ENCODE measurements at regions not wholly inside any gene's neighbourhood (a gene's known extent, or its start where the extent isn't known, plus 50 kb on each side); places are given as distances from the start of the nearest gene placed in this dataset.

DNA sequence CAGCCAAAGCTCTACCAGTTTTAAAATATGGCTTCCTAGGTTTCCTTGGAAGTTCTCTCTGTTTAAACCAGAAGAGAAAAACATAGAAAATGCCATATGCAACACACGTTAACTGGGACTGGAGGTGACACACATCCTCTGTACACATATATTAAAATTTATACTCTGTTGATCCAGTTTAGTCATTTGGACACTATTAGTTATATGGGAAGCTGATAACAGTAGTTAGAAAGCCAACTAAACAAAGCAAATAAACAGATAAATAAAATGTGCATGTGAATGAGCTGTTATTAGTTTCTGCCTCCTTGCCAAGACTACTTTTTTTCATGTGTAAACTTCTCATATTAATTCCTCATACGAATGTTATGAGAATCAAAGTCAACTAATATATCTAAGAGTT lies 1249.2 kb upstream of the CDH6 start:
- TF ChIP-seq, protein P1, sequence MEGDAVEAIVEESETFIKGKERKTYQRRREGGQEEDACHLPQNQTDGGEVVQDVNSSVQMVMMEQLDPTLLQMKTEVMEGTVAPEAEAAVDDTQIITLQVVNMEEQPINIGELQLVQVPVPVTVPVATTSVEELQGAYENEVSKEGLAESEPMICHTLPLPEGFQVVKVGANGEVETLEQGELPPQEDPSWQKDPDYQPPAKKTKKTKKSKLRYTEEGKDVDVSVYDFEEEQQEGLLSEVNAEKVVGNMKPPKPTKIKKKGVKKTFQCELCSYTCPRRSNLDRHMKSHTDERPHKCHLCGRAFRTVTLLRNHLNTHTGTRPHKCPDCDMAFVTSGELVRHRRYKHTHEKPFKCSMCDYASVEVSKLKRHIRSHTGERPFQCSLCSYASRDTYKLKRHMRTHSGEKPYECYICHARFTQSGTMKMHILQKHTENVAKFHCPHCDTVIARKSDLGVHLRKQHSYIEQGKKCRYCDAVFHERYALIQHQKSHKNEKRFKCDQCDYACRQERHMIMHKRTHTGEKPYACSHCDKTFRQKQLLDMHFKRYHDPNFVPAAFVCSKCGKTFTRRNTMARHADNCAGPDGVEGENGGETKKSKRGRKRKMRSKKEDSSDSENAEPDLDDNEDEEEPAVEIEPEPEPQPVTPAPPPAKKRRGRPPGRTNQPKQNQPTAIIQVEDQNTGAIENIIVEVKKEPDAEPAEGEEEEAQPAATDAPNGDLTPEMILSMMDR (conservative IDR thresholded peaks at IDR 0.05) = no peak
- H4K8ac ChIP-seq (replicated peaks; ENCODE audit: insufficient read length, low read depth, low read length) = no peak overlapping the region
- DNase-seq = no peak
- no peak overlapping the region for H4K91ac ChIP-seq (ENCODE audit: insufficient read length, low read depth, low read length)
- no peak overlapping the region for H3K23ac ChIP-seq (ENCODE audit: insufficient read length, low read depth, low read length)
- no peak overlapping the region for H3K56ac ChIP-seq (ENCODE audit: insufficient read length, low read depth, low read length)
- no peak overlapping the region for H2BK20ac ChIP-seq (ENCODE audit: low read depth, low read length, poor library complexity, severe bottlenecking)
- H4K5ac ChIP-seq (ENCODE audit: insufficient read length, low read depth, low read length) = no peak overlapping the region
- H2BK12ac ChIP-seq (ENCODE audit: insufficient read length, low read depth, low read length) = no peak overlapping the region
- H3K36me3 Mint-ChIP-seq (ENCODE audit: insufficient read depth in 1 of 3, low read depth in 3 of 3) = no peaks in the 10 kb centered on the region
- H3K4me3 Mint-ChIP-seq = no peak overlapping the region
- no peak overlapping the region for H3K27ac Mint-ChIP-seq
- H3K14ac ChIP-seq (ENCODE audit: insufficient read depth, low read length) = no peak overlapping the region
- WGBS (ENCODE audit: extremely low coverage, insufficient read length, low lambda C conversion rate) = no CpG with 5 or more reads among the region's 2 CpGs
- no peak overlapping the region for H3K18ac ChIP-seq (ENCODE audit: insufficient read length, low read depth, low read length)
- H3K79me1 ChIP-seq (ENCODE audit: insufficient read depth, low read depth, low read length, poor library complexity, severe bottlenecking) = no peaks in the 10 kb centered on the region
- H3K9me3 ChIP-seq (ENCODE audit: control insufficient read depth, low read depth, low read length) = no peaks in the 10 kb centered on the region
- no peak overlapping the region for H3K27ac ChIP-seq (ENCODE audit: insufficient read length, low read depth, low read length)
- no peak overlapping the region for H2AFZ ChIP-seq (ENCODE audit: low read length)
- no peak overlapping the region for H2BK15ac ChIP-seq (ENCODE audit: low read depth, low read length)
- no peaks in the 10 kb centered on the region for H3K79me2 ChIP-seq (ENCODE audit: insufficient read depth, low read length)
- H2BK5ac ChIP-seq (ENCODE audit: insufficient read length, low read length) = no peak overlapping the region
- no peak overlapping the region for H3K4ac ChIP-seq (ENCODE audit: low read depth, low read length)
- H3K23me2 ChIP-seq (ENCODE audit: insufficient read length, low read depth, low read length, poor library complexity, severe bottlenecking) = no peaks in the 10 kb centered on the region
- H2AK5ac ChIP-seq (ENCODE audit: insufficient read length, low read length) = no peak overlapping the region
- no peak overlapping the region for H3K4me2 ChIP-seq (ENCODE audit: insufficient read depth, insufficient read length, low read length)
- H3K27me3 Mint-ChIP-seq (ENCODE audit: low read depth) = no peaks in the 10 kb centered on the region
- H2BK120ac ChIP-seq (ENCODE audit: low read depth, low read length, poor library complexity, severe bottlenecking) = no peak overlapping the region
- no peaks in the 10 kb centered on the region; the same call in 1 of the 2 replicates for H3K4me1 ChIP-seq (ENCODE audit: insufficient read depth, low read length)
- no peaks in the 10 kb centered on the region for H4K20me1 ChIP-seq (ENCODE audit: control insufficient read depth, insufficient read depth, insufficient read length)
- H3K9ac ChIP-seq (ENCODE audit: extremely low read depth, insufficient read length, low read length) = no peak overlapping the region
- H3K27me3 ChIP-seq (ENCODE audit: insufficient read depth, low read length) = no peaks in the 10 kb centered on the region
- H3T11ph ChIP-seq (ENCODE audit: low read length) = no peak overlapping the region
- H3K9me3 Mint-ChIP-seq = no peaks in the 10 kb centered on the region
- H3K4me1 Mint-ChIP-seq = peaks cover 0 to 3% of the 10 kb centered on the region in 2 experiments; a peak in 1 of 4 replicates

Measured in H9 (cell line).